ENCODE measurements at regions not wholly inside any gene's neighbourhood (a gene's known extent, or its start where the extent isn't known, plus 50 kb on each side); places are given as distances from the start of the nearest gene placed in this dataset.

GRCh38 chr16:51009359-51009758 lies 141.7 kb downstream of the SALL1 start (continued):
- no peak for TF ChIP-seq RAD21 (IDR thresholded peaks at IDR 0.05 in 1 of 2, conservative IDR thresholded peaks at IDR 0.05 in 1 of 2; ENCODE audit: low read depth in 2 of 2, low read length in 2 of 2)
- TF ChIP-seq, protein P1, sequence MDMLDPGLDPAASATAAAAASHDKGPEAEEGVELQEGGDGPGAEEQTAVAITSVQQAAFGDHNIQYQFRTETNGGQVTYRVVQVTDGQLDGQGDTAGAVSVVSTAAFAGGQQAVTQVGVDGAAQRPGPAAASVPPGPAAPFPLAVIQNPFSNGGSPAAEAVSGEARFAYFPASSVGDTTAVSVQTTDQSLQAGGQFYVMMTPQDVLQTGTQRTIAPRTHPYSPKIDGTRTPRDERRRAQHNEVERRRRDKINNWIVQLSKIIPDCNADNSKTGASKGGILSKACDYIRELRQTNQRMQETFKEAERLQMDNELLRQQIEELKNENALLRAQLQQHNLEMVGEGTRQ (IDR thresholded peaks at IDR 0.05; ENCODE audit: low read length), result no peak
